ENCODE measurements at regions not wholly inside any gene's neighbourhood (a gene's known extent, or its start where the extent isn't known, plus 50 kb on each side); places are given as distances from the start of the nearest gene placed in this dataset.

- POLR2A ChIA-PET = no interaction called here
- Histone ChIP-seq H3K4me1 (no peaks in the 10 kb centered on the region), H3K9me3 (no peaks in the 10 kb centered on the region), H3K4me3 (no peak overlapping the region), H3K4me2 (no peak overlapping the region), H3K27ac (no peak overlapping the region)
- CTCF ChIA-PET = no interaction called here
- 11% methylated on average over 2 of the region's 2 CpGs for WGBS (ENCODE audit: missing lambda C conversion rate)
- no peak for DNase-seq (ENCODE audit: low read depth in 1 of 2, low spot score in 1 of 2)
- FAIRE-seq = no peak
- TF ChIP-seq NPAS2 (CRISPR knock-in tag; IDR thresholded peaks at IDR 0.05; ENCODE audit: borderline replicate concordance) (no peak), ZSCAN20 (CRISPR knock-in tag; IDR thresholded peaks at IDR 0.05) (no peak), HOXB13 (CRISPR knock-in tag; IDR thresholded peaks at IDR 0.05; ENCODE audit: low read depth) (no peak), FOSL2 (IDR thresholded peaks at IDR 0.05) (no peak), FOSL2 (CRISPR knock-in tag; IDR thresholded peaks at IDR 0.05) (no peak), RFX5 (IDR thresholded peaks at IDR 0.05) (no peak), EHMT2 (IDR thresholded peaks at IDR 0.05; ENCODE audit: low read depth) (no peak), JUN (IDR thresholded peaks at IDR 0.05) (no peak)
- TF ChIP-seq, protein P1, sequence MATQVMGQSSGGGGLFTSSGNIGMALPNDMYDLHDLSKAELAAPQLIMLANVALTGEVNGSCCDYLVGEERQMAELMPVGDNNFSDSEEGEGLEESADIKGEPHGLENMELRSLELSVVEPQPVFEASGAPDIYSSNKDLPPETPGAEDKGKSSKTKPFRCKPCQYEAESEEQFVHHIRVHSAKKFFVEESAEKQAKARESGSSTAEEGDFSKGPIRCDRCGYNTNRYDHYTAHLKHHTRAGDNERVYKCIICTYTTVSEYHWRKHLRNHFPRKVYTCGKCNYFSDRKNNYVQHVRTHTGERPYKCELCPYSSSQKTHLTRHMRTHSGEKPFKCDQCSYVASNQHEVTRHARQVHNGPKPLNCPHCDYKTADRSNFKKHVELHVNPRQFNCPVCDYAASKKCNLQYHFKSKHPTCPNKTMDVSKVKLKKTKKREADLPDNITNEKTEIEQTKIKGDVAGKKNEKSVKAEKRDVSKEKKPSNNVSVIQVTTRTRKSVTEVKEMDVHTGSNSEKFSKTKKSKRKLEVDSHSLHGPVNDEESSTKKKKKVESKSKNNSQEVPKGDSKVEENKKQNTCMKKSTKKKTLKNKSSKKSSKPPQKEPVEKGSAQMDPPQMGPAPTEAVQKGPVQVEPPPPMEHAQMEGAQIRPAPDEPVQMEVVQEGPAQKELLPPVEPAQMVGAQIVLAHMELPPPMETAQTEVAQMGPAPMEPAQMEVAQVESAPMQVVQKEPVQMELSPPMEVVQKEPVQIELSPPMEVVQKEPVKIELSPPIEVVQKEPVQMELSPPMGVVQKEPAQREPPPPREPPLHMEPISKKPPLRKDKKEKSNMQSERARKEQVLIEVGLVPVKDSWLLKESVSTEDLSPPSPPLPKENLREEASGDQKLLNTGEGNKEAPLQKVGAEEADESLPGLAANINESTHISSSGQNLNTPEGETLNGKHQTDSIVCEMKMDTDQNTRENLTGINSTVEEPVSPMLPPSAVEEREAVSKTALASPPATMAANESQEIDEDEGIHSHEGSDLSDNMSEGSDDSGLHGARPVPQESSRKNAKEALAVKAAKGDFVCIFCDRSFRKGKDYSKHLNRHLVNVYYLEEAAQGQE (IDR thresholded peaks at IDR 0.05) = no peak
- TF ChIP-seq, protein P2, sequence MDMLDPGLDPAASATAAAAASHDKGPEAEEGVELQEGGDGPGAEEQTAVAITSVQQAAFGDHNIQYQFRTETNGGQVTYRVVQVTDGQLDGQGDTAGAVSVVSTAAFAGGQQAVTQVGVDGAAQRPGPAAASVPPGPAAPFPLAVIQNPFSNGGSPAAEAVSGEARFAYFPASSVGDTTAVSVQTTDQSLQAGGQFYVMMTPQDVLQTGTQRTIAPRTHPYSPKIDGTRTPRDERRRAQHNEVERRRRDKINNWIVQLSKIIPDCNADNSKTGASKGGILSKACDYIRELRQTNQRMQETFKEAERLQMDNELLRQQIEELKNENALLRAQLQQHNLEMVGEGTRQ (IDR thresholded peaks at IDR 0.05) = no peak
- TF ChIP-seq, protein P3, sequence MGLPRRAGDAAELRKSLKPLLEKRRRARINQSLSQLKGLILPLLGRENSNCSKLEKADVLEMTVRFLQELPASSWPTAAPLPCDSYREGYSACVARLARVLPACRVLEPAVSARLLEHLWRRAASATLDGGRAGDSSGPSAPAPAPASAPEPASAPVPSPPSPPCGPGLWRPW (IDR thresholded peaks at IDR 0.05) = no peak
- no peak for ATAC-seq
Observed at GRCh38 chr2:176488431-176488830, 219.2 kb downstream of the MTX2 start.

DNA sequence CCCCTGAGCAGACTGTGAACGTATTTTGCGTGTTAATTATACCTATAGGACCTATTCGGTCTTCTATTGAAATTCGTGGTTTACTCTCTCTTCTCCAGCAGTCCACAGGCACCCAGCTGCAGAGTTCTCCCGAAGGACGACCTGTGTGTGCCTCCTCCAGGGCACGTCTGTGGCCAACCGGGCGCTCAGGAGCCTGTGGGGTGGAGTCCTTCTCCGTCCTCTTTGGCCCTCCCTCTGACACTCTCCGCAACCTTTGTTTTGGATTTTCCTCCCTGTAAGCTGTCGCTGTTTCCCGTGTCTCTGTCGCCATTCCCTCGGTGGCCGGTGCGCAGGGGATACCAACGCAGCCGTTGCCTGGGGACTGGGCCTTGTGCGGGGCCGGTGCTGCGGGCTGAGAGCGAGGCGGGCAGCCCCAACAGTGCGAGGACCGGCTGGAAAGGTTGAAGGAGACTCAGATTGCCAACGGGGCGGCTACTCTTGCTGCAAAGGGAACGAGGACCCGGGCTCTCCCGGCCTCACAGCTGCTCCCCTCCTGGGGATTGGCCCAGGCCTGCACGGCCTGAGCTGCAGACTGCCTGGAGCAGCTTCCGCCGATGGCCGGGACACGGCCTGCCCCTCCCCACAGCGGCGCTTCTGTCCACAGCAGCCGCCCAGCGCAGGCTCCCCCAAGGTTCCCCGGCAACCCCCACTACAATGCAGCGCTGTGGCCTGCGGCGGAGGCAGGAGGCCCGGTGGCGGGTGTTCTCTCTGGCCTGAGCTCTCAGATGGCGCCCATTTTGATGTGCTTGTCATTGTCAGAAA, 221.0 kb downstream of the MTX2 start:
- no peak overlapping the region for H3K4me3 ChIP-seq
- CTCF ChIA-PET = no interaction called here
- H3K9me3 ChIP-seq = no peaks in the 10 kb centered on the region
- no peaks in the 10 kb centered on the region for H3K4me1 ChIP-seq
- H3K4me2 ChIP-seq = no peak overlapping the region
- POLR2A ChIA-PET = no interaction called here
- no peak for DNase-seq (ENCODE audit: low read depth in 1 of 2, low spot score in 1 of 2)
- no peak overlapping the region for H3K27ac ChIP-seq
- ATAC-seq = no peak
- no peak for FAIRE-seq
- no peak for TF ChIP-seq CBX8 (IDR thresholded peaks at IDR 0.05)
- TF ChIP-seq, protein P4, sequence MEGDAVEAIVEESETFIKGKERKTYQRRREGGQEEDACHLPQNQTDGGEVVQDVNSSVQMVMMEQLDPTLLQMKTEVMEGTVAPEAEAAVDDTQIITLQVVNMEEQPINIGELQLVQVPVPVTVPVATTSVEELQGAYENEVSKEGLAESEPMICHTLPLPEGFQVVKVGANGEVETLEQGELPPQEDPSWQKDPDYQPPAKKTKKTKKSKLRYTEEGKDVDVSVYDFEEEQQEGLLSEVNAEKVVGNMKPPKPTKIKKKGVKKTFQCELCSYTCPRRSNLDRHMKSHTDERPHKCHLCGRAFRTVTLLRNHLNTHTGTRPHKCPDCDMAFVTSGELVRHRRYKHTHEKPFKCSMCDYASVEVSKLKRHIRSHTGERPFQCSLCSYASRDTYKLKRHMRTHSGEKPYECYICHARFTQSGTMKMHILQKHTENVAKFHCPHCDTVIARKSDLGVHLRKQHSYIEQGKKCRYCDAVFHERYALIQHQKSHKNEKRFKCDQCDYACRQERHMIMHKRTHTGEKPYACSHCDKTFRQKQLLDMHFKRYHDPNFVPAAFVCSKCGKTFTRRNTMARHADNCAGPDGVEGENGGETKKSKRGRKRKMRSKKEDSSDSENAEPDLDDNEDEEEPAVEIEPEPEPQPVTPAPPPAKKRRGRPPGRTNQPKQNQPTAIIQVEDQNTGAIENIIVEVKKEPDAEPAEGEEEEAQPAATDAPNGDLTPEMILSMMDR (IDR thresholded peaks at IDR 0.05) = no peak
- no peak for TF ChIP-seq CHD4 (IDR thresholded peaks at IDR 0.05; ENCODE audit: borderline replicate concordance)
- 82% methylated on average over 41 of the region's 47 CpGs for WGBS (ENCODE audit: missing lambda C conversion rate)

DNA sequence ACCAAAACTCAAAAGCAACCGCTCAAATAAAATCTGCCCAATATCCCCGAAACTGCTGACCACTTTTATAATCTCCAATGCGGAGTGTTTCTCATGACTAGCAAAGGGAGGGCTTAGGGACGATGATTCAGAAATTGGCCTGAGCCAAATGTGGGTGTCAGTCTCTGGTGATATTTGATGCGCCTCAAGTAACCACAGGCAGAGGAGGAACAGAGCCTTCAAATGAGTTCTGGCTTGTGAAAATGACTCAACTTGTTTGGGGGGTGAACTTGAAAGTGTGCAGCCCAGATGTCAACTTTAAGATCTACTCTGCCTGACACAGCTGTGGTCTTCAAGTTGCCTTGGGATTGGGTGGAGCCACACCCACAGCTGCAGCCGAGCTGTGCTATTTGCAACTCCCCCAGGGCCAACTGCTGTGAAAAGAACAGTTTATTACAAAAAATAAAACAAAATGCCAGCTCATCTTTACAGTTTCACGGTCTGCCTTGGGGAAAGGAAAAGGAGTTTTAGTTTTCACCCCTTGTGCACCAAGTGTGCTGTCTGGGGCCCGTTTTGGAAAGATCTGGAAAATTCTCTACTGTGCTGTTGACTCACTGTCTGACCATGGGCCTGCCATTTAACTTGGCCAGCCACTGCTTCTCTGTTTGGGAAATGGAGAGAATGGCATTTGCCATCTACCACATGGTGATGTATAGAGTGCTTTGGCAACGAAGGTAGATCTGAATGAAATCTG, 222.1 kb downstream of the MTX2 start:
- FAIRE-seq = no peak
- ChIA-PET POLR2A (no interaction called here), CTCF (interaction anchor here (1.4 kb wide), 1 partner anchor 18 kb away, joined by 3 read pairs; no protein-coding TSS in a partner anchor)
- 68% methylated on average over 9 of the region's 9 CpGs for WGBS (ENCODE audit: missing lambda C conversion rate)
- no peak for ATAC-seq
- Histone ChIP-seq H3K4me2 (no peak overlapping the region), H3K9me3 (no peaks in the 10 kb centered on the region), H3K4me3 (no peak overlapping the region), H3K4me1 (no peaks in the 10 kb centered on the region), H3K27ac (no peak overlapping the region)
- no peak for DNase-seq (ENCODE audit: low read depth in 1 of 2, low spot score in 1 of 2)
- TF ChIP-seq HOXB5 (CRISPR knock-in tag; IDR thresholded peaks at IDR 0.05) = no peak
- TF ChIP-seq MAZ (IDR thresholded peaks at IDR 0.05; ENCODE audit: borderline replicate concordance, low read depth, low read length) = no peak
- no peak for TF ChIP-seq KDM5A (IDR thresholded peaks at IDR 0.05)
- no peak for TF ChIP-seq TP53 (CRISPR knock-in tag; IDR thresholded peaks at IDR 0.05)
- TF ChIP-seq FOSL2 (IDR thresholded peaks at IDR 0.05) = no peak
- no peak for TF ChIP-seq FOSL2 (CRISPR knock-in tag; IDR thresholded peaks at IDR 0.05)
- no peak for TF ChIP-seq SMC3 (IDR thresholded peaks at IDR 0.05)
- TF ChIP-seq, protein P5, sequence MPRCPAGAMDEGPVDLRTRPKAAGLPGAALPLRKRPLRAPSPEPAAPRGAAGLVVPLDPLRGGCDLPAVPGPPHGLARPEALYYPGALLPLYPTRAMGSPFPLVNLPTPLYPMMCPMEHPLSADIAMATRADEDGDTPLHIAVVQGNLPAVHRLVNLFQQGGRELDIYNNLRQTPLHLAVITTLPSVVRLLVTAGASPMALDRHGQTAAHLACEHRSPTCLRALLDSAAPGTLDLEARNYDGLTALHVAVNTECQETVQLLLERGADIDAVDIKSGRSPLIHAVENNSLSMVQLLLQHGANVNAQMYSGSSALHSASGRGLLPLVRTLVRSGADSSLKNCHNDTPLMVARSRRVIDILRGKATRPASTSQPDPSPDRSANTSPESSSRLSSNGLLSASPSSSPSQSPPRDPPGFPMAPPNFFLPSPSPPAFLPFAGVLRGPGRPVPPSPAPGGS (IDR thresholded peaks at IDR 0.05) = no peak
- TF ChIP-seq RNF2 (IDR thresholded peaks at IDR 0.05; ENCODE audit: borderline replicate concordance, low read depth) = no peak
- TF ChIP-seq, protein P2 (IDR thresholded peaks at IDR 0.05) = no peak
- TF ChIP-seq HDAC2 (IDR thresholded peaks at IDR 0.05) = no peak
- no peak for TF ChIP-seq HOXB13 (CRISPR knock-in tag; IDR thresholded peaks at IDR 0.05; ENCODE audit: low read depth)
- no peak for TF ChIP-seq TFCP2L1 (CRISPR knock-in tag; IDR thresholded peaks at IDR 0.05)
- no peak for TF ChIP-seq ZFP36 (IDR thresholded peaks at IDR 0.05; ENCODE audit: borderline replicate concordance, partially characterized antibody)

Data from A549 (cell line).